ENCODE measurements at regions not wholly inside any gene's neighbourhood (a gene's known extent, or its start where the extent isn't known, plus 50 kb on each side); places are given as distances from the start of the nearest gene placed in this dataset.

DNA sequence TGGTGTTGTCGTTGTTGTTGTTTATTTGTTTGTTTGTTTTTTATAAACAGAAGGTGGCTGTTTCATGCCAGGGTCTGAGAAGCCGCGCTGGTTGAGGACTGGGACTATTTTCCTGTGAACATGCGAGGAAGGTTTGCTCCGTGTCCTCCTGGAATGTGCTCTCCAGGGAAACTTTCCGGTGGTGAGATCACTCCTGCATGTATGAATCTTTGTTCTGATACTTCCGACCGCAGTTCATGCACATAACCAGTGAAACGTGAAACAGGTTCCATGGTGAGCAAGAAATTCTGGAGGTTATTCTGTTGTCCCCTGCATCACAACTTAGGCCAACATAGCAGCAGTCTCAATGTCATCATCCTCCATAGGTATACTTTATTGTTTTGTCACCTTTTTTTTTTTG, 187.6 kb upstream of the ARGLU1 start:
- H3K27ac ChIP-seq: no peak overlapping the region
- H3K36me3 ChIP-seq: no peaks in the 10 kb centered on the region
- no peaks in the 10 kb centered on the region for H3K4me1 ChIP-seq
- DNase-seq (ENCODE audit: low spot score in 2 of 2): no peak
- H3K9me3 ChIP-seq: no peaks in the 10 kb centered on the region
- no peak overlapping the region for H3K4me3 ChIP-seq
- intact Hi-C loops (cut with DNase I; ENCODE audit: low total_unique reads): loop anchor here (1.0 kb wide), 1 partner anchor 9 kb away; no protein-coding TSS in a partner anchor
- no peaks in the 10 kb centered on the region for H3K27me3 ChIP-seq
- TF ChIP-seq POLR2A (IDR thresholded peaks at IDR 0.05) (no peak), POLR2AphosphoS5 (IDR thresholded peaks at IDR 0.05) (no peak)
- TF ChIP-seq, protein P1, sequence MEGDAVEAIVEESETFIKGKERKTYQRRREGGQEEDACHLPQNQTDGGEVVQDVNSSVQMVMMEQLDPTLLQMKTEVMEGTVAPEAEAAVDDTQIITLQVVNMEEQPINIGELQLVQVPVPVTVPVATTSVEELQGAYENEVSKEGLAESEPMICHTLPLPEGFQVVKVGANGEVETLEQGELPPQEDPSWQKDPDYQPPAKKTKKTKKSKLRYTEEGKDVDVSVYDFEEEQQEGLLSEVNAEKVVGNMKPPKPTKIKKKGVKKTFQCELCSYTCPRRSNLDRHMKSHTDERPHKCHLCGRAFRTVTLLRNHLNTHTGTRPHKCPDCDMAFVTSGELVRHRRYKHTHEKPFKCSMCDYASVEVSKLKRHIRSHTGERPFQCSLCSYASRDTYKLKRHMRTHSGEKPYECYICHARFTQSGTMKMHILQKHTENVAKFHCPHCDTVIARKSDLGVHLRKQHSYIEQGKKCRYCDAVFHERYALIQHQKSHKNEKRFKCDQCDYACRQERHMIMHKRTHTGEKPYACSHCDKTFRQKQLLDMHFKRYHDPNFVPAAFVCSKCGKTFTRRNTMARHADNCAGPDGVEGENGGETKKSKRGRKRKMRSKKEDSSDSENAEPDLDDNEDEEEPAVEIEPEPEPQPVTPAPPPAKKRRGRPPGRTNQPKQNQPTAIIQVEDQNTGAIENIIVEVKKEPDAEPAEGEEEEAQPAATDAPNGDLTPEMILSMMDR (IDR thresholded peaks at IDR 0.05): no peak

DNA sequence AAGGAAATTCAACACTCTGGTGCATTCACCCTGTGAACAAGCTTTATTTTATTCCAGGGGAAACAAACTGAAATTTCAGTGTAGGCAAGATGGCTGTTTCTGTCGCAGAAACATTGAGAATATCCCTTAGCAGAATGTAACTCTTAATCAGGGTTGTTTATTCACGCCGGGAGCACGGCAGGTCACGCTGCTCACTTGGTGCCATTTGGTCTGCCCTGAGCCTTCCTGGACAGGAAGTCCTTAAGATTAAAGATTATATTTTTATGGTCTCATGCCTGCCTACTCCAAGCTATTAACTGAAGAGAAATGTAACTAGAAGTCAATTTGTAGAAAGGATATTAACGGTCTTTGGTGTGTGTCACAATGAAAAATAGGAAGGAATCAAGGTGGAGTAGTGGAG, 185.3 kb upstream of the ARGLU1 start:
- no peaks in the 10 kb centered on the region for H3K36me3 ChIP-seq
- H3K27ac ChIP-seq: no peak overlapping the region
- DNase-seq (ENCODE audit: low spot score in 2 of 2): no peak
- TF ChIP-seq, protein P1 (IDR thresholded peaks at IDR 0.05): no peak
- TF ChIP-seq POLR2AphosphoS5 (IDR thresholded peaks at IDR 0.05) (no peak), POLR2A (IDR thresholded peaks at IDR 0.05) (no peak)
- H3K4me3 ChIP-seq: no peak overlapping the region
- no peaks in the 10 kb centered on the region for H3K27me3 ChIP-seq
- no peaks in the 10 kb centered on the region for H3K9me3 ChIP-seq
- intact Hi-C loops (cut with DNase I; ENCODE audit: low total_unique reads): no loop called here
- no peaks in the 10 kb centered on the region for H3K4me1 ChIP-seq

DNA sequence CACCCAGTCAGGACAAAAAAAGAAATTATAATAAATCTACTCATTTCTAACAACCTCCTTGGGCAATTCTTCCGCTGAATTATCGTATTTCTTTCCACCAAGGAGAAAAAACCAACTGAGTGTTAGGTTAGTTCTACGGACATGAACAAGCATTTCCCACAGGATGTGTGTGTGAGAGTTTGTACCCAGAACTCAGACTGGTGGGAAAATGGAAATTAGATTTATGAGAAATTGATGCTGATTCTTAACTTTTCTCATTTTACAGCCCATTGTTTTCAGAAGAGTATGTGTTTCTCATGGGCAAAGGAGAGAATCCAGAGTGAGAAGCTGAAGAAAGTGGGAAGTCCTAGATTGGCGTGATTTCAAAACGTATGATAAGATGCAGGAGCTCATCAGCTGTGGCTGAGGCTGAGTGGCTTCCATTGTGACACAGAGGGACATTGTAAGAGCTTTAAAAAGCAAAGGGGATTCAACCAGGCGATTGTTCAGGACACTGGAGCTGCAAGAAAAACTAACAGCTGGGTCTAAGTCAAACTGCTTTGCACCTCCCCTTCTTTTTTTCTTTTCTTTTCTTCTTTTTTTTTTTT, 184.7 kb upstream of the ARGLU1 start:
- intact Hi-C loops (cut with DNase I; ENCODE audit: low total_unique reads): no loop called here
- TF ChIP-seq, protein P1 (IDR thresholded peaks at IDR 0.05): no peak
- TF ChIP-seq POLR2A (IDR thresholded peaks at IDR 0.05) (no peak), POLR2AphosphoS5 (IDR thresholded peaks at IDR 0.05) (no peak)
- Histone ChIP-seq H3K27ac (no peak overlapping the region), H3K27me3 (no peaks in the 10 kb centered on the region), H3K36me3 (no peaks in the 10 kb centered on the region), H3K9me3 (no peaks in the 10 kb centered on the region), H3K4me3 (no peak overlapping the region), H3K4me1 (no peaks in the 10 kb centered on the region)
- no peak for DNase-seq (ENCODE audit: low spot score in 2 of 2)

DNA sequence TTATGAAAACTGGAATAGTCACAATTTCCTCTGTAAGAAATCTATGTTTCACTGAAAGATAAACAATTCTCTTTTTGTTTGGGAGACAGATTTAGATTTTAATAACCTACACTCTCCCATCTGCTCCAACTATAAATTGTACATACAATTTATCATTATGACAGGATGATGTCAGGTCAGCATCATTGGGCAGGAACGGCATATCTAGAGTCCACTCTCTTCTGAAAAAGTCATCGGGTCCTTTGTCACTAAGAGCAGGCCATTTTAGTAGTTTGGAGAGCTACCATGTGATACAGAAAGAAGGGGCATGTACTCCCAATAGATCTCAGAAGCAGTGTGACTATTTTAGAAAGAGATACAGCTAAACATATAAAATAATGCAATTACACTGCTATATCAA, 180.8 kb upstream of the ARGLU1 start:
- no peaks in the 10 kb centered on the region for H3K9me3 ChIP-seq
- intact Hi-C loops (cut with DNase I; ENCODE audit: low total_unique reads): no loop called here
- no peak overlapping the region for H3K4me3 ChIP-seq
- no peaks in the 10 kb centered on the region for H3K4me1 ChIP-seq
- H3K27me3 ChIP-seq: no peaks in the 10 kb centered on the region
- DNase-seq (ENCODE audit: low spot score in 2 of 2): no peak
- H3K36me3 ChIP-seq: no peaks in the 10 kb centered on the region
- no peak overlapping the region for H3K27ac ChIP-seq
- TF ChIP-seq POLR2A (IDR thresholded peaks at IDR 0.05) (no peak), POLR2AphosphoS5 (IDR thresholded peaks at IDR 0.05) (no peak)
- TF ChIP-seq, protein P1 (IDR thresholded peaks at IDR 0.05): no peak

DNA sequence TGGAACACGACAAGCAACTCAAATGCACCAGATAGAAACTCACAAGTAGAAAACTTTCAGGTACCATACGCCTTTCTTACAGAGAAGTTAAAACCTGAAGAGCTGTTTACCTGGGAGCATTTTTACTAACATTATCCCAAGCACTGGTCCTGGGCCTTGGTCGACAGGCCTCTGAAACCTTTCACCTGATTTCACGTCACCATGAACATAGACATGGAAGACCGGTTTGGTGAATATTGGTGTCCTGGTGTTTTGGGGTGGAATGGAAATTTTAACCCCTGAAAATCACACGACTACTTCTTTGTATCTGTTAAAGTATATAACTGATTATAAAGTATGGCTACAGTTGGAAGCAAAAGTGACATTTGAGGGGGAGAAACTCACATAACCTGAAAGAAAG, 176.6 kb upstream of the ARGLU1 start:
- Histone ChIP-seq H3K27me3 (no peaks in the 10 kb centered on the region), H3K36me3 (no peaks in the 10 kb centered on the region), H3K27ac (no peak overlapping the region), H3K9me3 (no peaks in the 10 kb centered on the region), H3K4me1 (no peaks in the 10 kb centered on the region), H3K4me3 (no peak overlapping the region)
- TF ChIP-seq POLR2A (IDR thresholded peaks at IDR 0.05) (no peak), POLR2AphosphoS5 (IDR thresholded peaks at IDR 0.05) (no peak)
- TF ChIP-seq, protein P1 (IDR thresholded peaks at IDR 0.05): no peak
- intact Hi-C loops (cut with DNase I; ENCODE audit: low total_unique reads): no loop called here
- DNase-seq (ENCODE audit: low spot score in 2 of 2): no peak

All from breast epithelium (tissue), 4 donors.